22Rv1 (cell line): ENCODE measurements at regions not wholly inside any gene's neighbourhood (a gene's known extent, or its start where the extent isn't known, plus 50 kb on each side); places are given as distances from the start of the nearest gene placed in this dataset.

Experiments used
- ZFX ChIP-seq: fragments of 450-650 bp; IDR thresholded peaks from 2 replicates; pipeline ENCODE4 v1.6.1; 2017; ENCODE audit warnings: antibody characterized with exemption, borderline replicate concordance
- TF ChIP-seq, protein P1 (sequence below): fragments of 450-650 bp; IDR thresholded peaks from 2 replicates; pipeline ENCODE4 v1.5.1; 2017; ENCODE audit warnings: mild to moderate bottlenecking

- TF ChIP-seq, protein P1, sequence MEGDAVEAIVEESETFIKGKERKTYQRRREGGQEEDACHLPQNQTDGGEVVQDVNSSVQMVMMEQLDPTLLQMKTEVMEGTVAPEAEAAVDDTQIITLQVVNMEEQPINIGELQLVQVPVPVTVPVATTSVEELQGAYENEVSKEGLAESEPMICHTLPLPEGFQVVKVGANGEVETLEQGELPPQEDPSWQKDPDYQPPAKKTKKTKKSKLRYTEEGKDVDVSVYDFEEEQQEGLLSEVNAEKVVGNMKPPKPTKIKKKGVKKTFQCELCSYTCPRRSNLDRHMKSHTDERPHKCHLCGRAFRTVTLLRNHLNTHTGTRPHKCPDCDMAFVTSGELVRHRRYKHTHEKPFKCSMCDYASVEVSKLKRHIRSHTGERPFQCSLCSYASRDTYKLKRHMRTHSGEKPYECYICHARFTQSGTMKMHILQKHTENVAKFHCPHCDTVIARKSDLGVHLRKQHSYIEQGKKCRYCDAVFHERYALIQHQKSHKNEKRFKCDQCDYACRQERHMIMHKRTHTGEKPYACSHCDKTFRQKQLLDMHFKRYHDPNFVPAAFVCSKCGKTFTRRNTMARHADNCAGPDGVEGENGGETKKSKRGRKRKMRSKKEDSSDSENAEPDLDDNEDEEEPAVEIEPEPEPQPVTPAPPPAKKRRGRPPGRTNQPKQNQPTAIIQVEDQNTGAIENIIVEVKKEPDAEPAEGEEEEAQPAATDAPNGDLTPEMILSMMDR = no peak
- no peak for TF ChIP-seq ZFX
Observed at GRCh38 chr6:93523365-93523764, 104.0 kb upstream of the EPHA7 start.
